ENCODE measurements at regions not wholly inside any gene's neighbourhood (a gene's known extent, or its start where the extent isn't known, plus 50 kb on each side); places are given as distances from the start of the nearest gene placed in this dataset.

DNA sequence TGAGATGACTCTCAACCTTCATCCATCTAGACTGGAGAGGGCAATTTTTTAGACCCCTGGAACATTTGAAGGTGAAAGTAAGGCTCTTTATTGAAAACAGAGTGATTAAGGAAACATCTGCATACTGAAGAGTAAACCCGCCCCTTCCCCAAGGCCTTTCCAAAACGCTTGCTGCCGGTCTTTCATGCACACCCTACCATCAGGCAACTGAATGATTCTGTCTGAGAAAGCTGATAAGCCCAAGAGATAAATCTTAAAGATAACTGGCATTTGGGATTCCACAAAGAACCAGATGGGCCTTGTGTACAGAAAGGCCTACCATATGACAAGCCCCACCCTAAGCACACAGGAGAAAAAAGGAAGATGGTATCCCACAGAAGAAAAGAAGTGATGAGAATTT lies 54.4 kb upstream of the PIK3R1 start:
- DNase-seq, result no peak

DNA sequence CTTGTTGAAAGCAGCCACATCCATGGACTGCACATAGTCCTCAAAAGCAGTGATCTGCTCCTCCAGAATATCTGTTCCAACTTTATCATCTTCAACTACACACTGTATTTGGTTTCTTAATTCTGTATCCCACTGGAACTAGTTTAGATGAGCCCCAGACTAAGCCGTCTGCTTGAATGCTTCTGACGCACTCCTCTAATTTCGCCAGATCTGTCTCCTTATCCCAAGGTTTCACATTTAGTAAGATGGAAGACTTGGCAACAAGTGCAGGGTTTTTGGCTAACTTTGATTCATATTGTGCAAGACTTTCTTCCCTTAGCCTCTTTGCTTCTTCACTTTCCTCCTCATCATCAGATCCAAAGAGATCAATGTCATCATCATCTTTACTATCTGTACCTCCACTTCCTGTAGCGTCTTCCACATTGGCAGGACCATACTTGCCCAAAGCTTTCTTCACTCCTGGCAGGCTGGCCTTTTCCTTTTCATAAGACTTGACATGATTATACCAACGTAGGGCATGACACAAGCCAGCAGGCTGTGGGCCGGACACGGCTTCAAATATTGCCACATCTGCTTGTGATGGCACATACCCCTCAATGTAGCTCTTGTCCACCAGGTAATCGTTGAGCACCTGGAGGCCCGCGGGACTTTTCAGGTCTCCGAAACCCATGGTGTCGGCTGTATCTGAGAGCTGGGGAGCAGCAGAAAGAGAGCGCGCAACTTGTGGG lies 56.2 kb upstream of the PIK3R1 start:
- no peak for DNase-seq

DNA sequence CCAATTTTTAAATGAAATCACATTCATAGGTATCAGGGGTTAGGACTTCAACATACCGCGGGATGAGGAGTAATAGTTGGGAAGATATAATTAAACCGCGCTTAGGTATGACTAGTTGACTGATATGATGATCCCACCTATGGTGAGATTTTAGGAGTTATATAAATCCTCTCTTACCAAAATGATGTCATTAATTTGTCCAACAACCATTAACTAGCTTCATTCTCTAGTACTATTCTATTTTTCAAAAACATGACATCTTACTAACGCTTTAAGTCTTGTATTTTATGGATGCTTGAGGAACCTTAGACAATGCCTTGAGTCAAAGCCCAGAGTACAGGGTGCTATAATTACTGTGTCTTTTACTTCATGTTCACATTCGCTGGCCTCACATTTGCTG lies 59.6 kb upstream of the PIK3R1 start:
- no peak for DNase-seq

DNA sequence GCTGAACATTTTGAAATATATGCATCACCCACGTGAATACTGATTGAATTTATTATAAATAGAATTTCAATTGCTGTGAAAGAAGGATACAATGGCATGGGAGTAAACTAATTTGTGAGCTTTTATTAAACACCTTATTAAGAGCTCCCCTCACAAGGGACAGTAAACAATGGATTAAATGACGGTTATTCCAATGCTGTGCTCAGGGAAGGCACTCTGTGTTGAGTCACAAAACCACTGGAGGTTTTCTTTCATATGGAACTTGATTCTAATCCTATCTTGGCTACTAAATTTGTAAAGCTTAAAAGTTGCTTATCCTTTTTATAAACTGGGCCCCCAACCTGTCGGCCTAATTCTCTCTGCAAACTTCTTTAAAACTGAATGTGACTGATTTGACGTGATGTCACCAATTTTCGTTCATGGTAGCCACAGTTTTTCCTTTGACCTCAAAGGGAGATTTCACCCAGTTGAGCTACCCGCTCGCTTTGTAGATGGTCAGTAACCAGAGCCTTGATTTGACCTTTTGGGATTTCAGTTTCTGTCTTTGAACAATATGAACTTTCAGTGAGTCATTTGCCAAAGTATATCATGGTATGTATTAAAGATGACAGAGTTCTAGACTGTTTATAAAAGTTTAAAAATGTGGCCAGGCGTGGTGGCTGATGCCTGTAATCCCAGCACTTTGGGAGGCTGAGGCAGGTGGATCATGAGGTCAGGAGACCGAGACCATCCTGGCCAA lies 61.3 kb upstream of the PIK3R1 start:
- no peak for DNase-seq

DNA sequence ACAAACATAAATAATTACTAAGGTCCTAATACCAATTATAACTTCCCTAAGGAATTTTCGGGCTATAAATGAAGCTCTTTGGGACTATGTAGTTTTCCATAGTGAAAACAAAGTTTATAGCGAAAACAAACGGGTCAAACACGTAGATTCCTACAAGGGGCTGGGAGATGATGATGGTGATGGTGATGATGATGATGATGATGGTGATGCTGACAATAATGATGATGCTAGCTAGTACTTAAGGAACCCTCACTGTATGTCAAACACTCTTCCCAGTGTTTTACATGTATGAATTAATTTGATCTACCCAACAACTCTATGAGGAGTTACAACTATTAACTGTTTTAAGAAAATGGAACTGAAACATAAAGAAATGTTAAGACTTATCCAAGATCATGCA lies 63.7 kb upstream of the PIK3R1 start:
- no peak for DNase-seq

DNA sequence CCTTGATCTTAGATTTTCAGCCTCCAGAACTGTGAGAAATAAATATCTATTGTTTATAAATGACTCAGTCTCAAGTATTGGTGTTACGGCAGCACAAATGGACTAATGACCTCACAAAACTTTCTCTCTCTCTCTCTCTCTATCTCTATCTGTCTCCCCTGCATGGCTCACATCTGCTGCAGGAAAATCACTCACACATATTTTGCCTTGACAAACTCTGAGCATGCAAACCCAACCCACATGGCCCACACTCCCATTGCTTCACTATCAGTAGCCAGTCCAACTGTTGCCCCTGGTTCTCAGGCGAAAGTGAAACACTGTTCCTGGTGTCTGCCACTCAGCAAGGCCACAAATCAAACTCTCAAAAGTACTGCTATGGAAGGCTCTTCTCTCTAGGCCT lies 66.4 kb upstream of the PIK3R1 start:
- DNase-seq, result peak; percentile 48

DNA sequence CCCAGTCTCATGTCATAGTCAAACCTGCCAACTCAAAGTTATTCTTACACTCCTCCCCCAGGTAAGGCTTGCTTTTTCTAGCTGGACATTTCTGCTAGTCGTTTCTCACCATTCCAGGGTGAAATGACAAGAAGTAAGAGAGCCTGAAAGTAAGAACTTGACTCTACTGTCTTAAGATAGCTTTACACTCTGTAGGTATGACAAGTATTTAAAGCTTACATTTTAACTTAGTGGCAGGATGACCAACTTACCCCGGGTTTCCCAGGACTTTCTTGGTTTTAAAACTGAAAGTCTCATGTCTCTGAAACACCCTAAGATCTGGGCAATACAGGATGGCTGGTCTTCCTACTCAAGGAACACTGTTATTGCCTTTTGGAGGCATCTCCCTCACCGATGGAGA lies 67.5 kb upstream of the PIK3R1 start:
- DNase-seq, result no peak

DNA sequence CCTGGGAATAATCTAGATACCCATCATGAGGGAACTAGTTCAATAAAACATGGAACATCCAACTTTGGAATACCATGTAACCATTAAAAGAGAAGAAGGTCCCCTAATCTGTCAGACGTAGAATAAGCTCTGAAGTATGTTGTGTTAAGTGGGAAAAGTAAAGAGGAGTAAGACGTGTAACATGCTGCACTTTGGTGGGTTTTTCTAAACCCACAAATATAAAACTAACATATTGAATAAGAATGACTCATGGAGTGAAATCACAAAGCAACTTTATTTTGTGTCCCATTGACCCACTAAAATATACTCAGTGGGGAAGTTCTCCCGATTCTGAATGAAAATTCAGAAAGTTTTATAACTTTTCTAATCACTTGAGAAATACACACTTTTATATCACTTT lies 67.9 kb upstream of the PIK3R1 start:
- peak; percentile 21 for DNase-seq

DNA sequence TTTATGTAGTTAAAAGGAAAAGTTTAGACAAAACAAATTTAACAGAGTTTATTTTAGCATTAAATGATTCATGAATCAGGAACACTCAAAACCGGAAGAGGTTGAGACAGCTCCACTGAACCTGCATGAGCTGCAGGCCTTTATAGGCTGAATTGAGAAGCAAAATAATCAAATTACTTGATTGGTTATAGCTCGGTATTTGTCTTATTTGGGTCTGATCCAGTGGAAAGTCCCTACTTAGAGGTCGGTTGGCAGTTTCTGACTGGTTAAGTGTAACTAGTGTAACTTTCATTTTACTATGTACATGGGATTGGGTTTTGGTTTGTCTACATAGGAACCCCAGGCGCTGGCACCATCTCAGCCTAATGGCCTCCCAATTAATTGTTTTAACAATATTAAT lies 74.1 kb upstream of the PIK3R1 start:
- peak; percentile 15 for DNase-seq

DNA sequence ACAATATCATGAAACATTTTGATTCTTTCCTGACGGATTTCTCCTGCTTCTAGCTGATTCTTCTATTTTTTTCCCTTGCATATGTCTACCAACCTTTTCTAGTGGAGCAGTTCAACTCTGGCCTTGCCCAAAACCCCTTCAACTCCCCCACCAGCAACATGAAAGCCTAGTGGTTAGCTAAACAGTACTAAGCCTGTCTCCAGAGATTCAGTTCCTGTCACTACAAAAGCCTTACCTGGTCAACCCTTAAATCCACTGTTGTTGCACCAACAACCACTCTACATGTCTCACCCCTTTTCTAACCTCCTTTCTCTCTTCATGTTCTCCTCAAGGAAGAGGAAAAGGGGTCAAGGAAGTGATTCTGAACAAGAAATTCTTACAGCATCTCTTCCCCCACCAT lies 74.8 kb upstream of the PIK3R1 start:
- DNase-seq, result no peak

DNA sequence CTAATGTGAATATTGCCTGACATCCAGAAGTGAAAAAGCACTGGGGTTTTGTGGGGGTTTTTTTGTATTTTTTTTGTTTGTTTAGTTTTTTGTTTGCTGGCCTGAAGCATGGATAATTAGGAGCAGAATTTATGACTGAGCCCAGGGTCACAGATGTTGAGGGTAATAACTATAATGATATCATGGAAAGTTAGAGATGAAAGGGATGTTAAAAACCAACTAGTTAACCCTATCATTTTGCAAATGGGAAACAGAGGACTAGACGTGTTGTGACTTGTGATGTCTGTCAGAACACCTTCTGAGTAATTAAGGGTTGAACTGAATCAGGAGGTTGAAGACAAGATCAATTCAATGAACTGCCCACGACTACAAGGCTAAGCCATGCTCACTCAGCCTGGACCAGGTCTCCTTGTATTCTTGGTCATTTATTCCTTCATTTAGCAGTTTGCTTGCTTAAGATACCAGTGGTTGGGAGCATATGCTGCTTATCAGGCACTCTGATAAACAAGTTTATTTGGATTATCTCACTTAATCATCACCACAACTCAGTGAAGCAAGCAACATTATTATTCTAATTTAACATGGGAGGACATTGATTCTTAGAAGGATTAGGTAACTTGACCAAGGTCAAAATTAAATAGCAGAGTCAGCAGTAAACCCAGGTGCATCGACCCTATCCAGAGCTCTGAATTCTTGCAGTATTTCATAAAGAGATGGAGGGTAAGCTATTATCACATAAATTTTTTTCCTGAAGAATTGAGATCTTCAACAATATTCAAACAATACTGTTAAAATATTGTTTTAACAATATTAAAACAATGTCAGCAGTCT lies 75.7 kb upstream of the PIK3R1 start:
- no peak for DNase-seq

DNA sequence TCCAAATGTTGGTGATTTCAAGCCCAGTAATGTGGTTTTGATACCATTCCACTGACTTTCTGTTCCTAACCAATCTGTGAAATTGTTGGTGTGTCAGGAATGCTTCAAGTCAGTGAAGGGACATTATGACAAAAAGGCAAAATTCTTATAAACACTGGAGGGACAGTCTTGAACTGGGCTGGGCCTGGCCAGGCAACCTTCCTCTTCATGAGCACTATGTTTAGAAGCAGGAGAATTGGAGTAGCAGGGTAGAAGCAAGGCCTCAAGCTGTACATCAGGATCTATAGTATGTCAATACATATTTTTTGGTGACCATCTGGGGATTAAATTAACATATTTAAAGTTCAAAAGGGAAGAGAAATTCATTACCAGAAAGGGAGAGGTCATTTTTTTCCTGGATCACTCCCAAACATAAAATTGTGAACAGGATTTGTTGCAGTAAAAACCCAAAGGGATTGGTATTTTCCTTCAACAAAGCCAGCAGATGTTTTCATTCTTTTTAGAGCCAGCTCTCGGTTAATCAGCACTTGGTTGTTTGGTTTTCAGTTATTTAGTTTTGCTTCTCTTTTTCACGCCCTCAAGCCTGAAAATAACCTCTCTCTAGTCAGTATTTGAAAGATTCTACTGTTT lies 77.9 kb upstream of the PIK3R1 start:
- peak; percentile 84 for DNase-seq

DNA sequence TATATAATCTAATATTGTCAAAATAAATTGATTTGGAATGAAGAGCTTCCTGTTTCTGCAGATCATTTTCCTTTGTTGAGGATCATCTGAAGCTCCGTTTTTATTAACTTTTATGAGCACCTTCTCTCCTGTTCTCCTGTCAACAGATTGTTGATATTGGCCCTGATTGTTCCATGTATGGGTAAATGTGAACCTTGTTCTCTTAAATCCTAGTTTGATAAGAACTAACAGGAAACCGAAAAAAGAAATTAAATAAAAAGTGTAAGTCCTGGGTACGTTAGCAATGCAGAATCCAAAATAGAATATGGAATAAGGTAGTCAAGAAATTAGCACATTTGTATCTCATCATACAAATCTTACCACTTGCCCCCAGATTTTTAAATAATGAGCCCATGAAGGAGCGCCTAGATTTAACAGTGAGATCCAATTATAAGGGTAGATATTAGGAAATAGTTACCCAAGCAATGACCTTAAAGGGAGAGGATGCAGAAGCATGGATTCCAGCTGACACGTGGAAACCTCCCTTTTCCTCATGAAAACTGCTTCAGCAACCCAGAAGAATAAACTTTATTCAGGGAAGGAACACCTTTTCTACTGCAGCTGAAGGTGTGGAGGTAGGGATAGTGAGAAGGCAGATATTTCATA lies 80.8 kb upstream of the PIK3R1 start:
- no peak for DNase-seq

DNA sequence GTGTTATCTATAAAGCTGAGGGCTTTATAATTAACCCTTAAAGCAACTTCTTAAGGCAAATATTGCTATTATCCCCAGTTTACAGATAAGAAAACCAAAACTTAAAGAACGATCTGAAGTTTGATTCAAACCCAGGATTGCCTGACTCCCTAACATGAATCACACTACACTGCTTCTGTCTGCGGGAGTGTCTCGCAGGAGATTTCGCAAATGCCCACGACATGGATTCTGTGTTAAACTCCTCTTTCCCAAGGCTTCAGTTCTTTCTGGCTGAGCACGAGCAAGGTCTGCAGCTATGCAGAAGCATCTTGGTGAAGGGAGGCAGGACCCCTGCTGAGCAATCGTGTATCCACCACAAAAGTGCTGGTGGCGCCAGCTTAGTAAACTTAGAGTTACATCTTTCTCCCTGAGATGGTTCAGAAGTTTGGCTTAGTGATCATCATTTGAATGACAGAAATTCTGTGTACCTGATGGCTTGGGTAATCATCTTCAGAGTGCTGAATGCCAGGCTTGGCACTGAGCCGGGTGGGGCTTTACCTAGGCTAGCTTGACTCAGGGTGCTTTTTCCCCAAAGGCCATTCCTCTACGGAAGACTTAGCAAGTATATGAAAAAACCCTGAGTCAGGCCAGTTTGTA lies 81.4 kb upstream of the PIK3R1 start:
- no peak for DNase-seq

DNA sequence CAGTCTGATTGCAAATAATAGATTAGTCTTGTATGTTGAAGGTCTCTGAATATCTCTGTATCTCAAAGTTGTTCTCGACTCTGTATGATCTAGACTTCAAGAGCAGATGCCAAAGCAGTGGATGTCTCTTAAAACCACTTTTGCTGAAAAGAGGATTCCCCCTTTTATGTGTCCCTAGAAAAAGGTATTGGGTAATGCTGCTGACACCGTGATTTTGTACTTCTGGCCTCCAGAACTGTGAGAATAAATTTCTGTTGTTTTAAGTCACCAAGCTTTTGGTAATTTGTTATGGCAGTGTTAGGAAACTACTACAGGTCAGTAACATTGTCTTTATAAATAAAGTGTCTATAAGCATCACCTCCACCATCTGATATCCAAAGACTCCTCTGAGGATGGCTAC lies 85.3 kb upstream of the PIK3R1 start:
- no peak for DNase-seq

DNA sequence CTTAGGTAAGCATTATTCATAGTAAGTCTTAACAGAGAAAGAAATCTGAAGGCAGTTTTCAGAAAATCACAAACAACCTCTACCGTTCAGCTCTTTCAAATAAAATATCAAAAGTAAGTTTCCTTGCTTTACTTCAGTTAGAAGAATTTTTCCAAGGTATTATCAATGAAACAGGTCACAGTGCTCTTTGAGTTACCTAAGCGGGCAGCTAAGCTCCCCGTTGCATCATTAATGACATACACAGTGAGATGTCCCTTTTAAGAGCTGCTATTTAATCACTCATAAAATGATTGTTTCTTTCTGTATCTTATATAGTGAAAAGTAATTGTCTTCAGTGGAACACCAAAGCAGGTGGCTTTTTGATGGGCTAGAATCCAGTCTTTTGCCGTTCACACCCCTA lies 86.2 kb upstream of the PIK3R1 start:
- no peak for DNase-seq

DNA sequence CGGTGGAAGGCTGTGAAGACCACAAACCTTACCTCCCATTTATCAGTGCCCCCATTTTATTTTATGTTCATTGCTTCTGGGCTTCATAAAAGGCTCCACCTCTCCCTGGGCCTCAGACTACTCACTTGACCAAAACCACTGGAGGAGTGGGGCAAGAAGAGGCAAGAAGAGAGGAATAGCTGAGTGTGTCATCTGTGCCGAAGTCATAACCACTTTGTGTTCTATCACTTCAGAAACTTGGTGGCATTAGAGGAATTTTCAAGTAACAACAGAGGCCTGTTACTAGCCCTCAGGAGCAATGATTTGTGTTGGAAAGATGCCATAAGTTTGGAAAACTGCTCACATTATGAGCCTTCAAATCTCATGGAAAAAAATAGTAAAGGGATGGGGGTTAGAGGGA lies 88.7 kb upstream of the PIK3R1 start:
- DNase-seq, result no peak

DNA sequence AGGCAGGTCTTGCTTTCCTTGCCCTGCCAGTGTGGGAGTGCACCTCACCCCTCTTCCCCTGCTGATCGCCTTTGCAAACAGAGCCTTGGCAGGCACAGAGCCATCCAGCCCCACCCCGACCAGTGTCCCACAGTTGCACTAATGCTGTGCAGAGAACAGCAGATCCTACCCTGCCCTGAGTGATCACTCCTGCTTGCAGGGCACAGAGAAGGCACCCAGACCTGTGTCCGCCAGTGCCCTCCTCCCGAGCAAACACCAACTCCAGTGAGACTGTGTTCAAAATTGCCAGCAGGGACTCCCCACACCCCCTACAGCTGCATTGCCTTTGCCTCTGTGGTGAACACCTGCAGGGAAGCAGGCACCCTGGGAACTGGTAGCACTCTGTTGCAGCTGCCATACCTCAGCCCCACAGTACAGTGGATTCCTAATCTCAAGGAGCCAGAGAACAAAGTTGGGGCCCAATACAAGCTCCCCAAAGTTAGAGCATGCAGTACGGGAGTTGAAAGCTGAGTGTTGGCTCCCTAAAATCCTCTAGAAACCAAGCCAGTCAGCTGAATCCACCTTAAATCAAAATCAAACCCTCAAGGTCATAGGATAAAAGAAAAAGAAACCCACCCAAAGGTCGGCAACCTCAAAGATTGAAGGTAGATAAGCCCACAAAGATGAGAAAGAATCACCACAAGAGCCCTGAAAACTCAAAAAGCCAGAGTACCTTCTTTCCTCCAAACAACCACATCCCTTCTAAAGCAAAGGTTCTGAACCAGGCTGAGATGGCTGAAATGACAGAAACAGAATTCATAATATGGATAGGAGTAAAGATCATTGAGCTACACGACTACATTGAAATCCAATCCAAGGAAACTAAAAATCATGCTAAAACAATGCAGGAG lies 92.9 kb upstream of the PIK3R1 start:
- no peak for DNase-seq

DNA sequence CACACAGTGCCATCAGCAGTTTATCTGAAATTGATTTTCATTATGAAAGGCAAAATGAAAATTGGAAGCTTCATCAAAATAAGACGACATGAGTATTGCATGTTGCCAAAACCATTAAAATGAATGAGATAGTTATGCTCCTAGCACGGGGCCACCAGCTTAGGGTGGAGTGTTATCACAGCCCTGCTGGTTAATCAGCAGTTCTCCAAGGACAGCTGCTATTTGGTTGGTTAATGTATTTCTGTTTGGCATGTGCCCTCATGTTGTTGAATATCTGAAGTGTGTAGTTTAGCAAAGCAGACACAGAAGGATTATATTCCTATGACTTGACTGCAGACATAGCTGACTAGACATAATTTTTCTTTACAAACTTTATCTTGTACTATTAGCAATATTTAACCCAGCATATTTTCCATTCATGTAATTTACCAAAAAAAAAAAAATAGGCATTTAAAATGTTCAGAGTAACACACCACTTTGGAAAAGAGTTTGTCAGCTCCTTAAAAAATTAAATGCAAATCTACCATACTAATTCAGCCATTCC lies 98.6 kb upstream of the PIK3R1 start:
- DNase-seq, result no peak

DNA sequence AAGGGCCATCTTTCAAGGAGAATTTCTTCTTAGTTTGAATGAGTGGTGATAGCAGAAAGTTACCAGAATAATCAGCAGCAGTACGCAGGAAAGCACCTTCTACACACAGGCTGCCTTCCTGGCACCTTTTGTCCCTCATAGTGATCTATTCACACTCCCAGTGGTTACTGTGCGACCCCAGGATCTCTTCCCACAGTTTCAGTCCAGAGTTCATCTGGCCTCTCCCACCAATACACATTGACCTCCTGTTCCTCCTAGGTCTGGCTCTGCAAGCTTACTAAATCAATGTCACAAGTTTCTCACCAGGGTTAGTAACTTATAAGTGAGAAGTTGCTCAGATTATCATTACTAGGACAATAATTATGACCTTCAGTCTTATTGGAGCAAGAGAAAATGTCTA lies 99.1 kb upstream of the PIK3R1 start:
- no peak for DNase-seq

DNA sequence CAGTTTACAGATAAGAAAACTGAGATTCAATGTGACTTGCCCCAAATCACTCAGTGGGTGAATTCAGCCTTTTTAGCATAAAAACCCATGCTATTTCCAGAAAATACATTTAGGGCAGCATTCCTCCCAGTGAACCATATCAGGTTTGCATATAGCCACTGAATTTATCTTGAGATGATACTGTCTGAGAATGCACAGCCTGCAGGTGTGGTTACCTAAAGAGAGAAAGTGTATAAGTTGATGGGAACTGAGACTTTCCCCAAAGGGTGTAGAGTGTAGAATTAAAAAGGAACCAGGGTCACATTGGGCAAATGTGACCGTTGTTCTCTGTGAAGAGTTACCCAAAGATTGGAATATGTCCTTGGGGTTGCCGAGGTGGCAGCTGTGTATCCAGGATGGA lies 100.0 kb upstream of the PIK3R1 start:
- no peak for DNase-seq
